SK-N-SH (cell line): ENCODE measurements at regions not wholly inside any gene's neighbourhood (a gene's known extent, or its start where the extent isn't known, plus 50 kb on each side); places are given as distances from the start of the nearest gene placed in this dataset.

ENCODE experiments used
- CHD2 ChIP-seq: fragments of 150-350 bp; IDR thresholded peaks from 2 replicates; pipeline ENCODE4 v1.6.1; 2018; ENCODE audit warnings: low read length; ENCODE audit not compliant: partially characterized antibody
- CTCF ChIP-seq: fragments of 200-600 bp; sonication (generic); IDR thresholded peaks from 2 replicates; pipeline ENCODE4 v1.6.1; 2017; ENCODE audit warnings: antibody characterized with exemption, mild to moderate bottlenecking, moderate library complexity
- EP300 ChIP-seq, 2 experiments: IDR thresholded peaks; 2 replicates each; pipeline versions ENCODE4 v1.4.0 to v1.6.1; 2012; ENCODE audit warnings: borderline replicate concordance in 1 of 2, low read depth in 1 of 2, low read length in 1 of 2
- EZH2phosphoT487 ChIP-seq: fragments of 200-600 bp; sonication (generic); IDR thresholded peaks from 2 replicates; pipeline ENCODE4 v1.6.1; 2017; ENCODE audit warnings: low read depth, mixed run types, mild to moderate bottlenecking, antibody characterized with exemption, moderate library complexity, borderline replicate concordance
- GABPA ChIP-seq: IDR thresholded peaks from 2 replicates; pipeline ENCODE4 v1.4.0; 2012; ENCODE audit warnings: low read depth, mild to moderate bottlenecking
- MAX ChIP-seq: IDR thresholded peaks from 2 replicates; pipeline ENCODE4 v1.4.0; 2012; ENCODE audit warnings: low read depth
- POLR2AphosphoS5 ChIP-seq: IDR thresholded peaks from 2 replicates; pipeline ENCODE4 v1.6.1; 2012; ENCODE audit warnings: low read depth, low read length
- REST ChIP-seq: IDR thresholded peaks from 2 replicates; pipeline ENCODE4 v1.6.1; 2012; ENCODE audit warnings: mild to moderate bottlenecking, low read depth, low read length, moderate library complexity

GRCh38 chr17:55996826-55997225 is 156.4 kb upstream of the ANKFN1 start:
- no peak for TF ChIP-seq MAX
- peak; percentile 54 for TF ChIP-seq CTCF
- no peak for TF ChIP-seq CHD2
- TF ChIP-seq EZH2phosphoT487 = no peak
- TF ChIP-seq POLR2AphosphoS5 = no peak
- TF ChIP-seq REST = no peak
- TF ChIP-seq EP300 (IDR thresholded peaks at IDR 0.05; ENCODE audit: borderline replicate concordance in 1 of 2, low read depth in 1 of 2, low read length in 1 of 2) = no peak
- no peak for TF ChIP-seq GABPA
